Transverse colon (tissue), 4 donors: ENCODE measurements at regions not wholly inside any gene's neighbourhood (a gene's known extent, or its start where the extent isn't known, plus 50 kb on each side); places are given as distances from the start of the nearest gene placed in this dataset.

Experiments
- DNase-seq: peaks from one replicate; pipeline ENCODE4 v3.0.0-alpha.2; 2019
- H3K27ac ChIP-seq, 4 donors: fragments of 200-600 bp; sonication (generic); 2 replicates each; pipeline ENCODE4 v1.5.1; 2016 to 2018; ENCODE audit warnings: inconsistent platforms in 4 of 4
- H3K27me3 ChIP-seq: fragments of 200-600 bp; sonication (generic); 2 replicates; pipeline ENCODE4 v1.5.1; 2017; ENCODE audit warnings: inconsistent platforms
- H3K36me3 ChIP-seq, 4 donors: fragments of 200-600 bp; sonication (generic); 2 replicates each; pipeline ENCODE4 v1.5.1; 2017 to 2019; ENCODE audit warnings: inconsistent platforms in 4 of 4
- H3K4me1 ChIP-seq, 4 donors: fragments of 200-600 bp; sonication (generic); 2 replicates each; pipeline ENCODE4 v1.5.1; 2017 to 2020; ENCODE audit warnings: inconsistent platforms in 4 of 4
- H3K4me3 ChIP-seq, 4 donors: fragments of 200-600 bp; sonication (generic); 1 replicate in 1 of 4; 2 replicates in 3 of 4; pipeline versions ENCODE4 v1.5.1 to v1.6.1; 2017 to 2019; ENCODE audit warnings: inconsistent platforms in 4 of 4
- H3K9me3 ChIP-seq, 2 donors: fragments of 200-600 bp; sonication (generic); 2 replicates each; pipeline ENCODE4 v1.5.1; 2017 to 2019; ENCODE audit warnings: inconsistent platforms in 2 of 2
- EP300 ChIP-seq: sonication (generic); formaldehyde crosslinking; IDR thresholded peaks from one replicate; pipeline ENCODE4 v1.6.1; 2017; ENCODE audit warnings: antibody characterized with exemption, low read depth
- POLR2A ChIP-seq: fragments of 450-650 bp; IDR thresholded peaks from one replicate; pipeline ENCODE4 v1.6.1; 2016; ENCODE audit warnings: antibody characterized with exemption, mild to moderate bottlenecking, moderate library complexity
- POLR2AphosphoS5 ChIP-seq, 3 donors: sonication (generic); formaldehyde crosslinking; IDR thresholded peaks; one replicate each; pipeline ENCODE4 v1.6.1; 2016; ENCODE audit warnings: antibody characterized with exemption in 3 of 3
- WGBS, 2 donors: methylation state at CpG; one replicate each; pipeline ENCODE4 v1.1.5; 2018; ENCODE audit warnings: low coverage in 1 of 2; 5-methylcytosine and 5-hydroxymethylcytosine counted together
- in situ Hi-C, 4 donors: fragments of 200-750 bp; cut with MboI; loops; one replicate each; pipeline versions ENCODE4 v1.15.0 to v1.15.1; 2017; ENCODE audit warnings: low sequenced_read_pairs in 3 of 4, low pct_ligation_motif_present in 1 of 4, low pct_unique_long_range_greater_than_20kb in 1 of 4
- intact Hi-C: fragments of 100-400 bp; cut with DNase I; formaldehyde crosslinking; loops from one replicate; pipeline ENCODE4 v1.15.1; 2023; ENCODE audit warnings: low total_unique reads
- TF ChIP-seq, protein P1 (sequence below), 5 experiments: fragments of 200-600 bp in 3 of 5; fragments of 450-650 bp in 2 of 5; sonication (generic) in 3 of 5; IDR thresholded peaks; 1 replicate in 2 of 5; 2 replicates in 3 of 5; pipeline ENCODE4 v1.5.1; 2016 to 2017; ENCODE audit warnings: antibody characterized with exemption in 5 of 5, inconsistent platforms in 3 of 5, mild to moderate bottlenecking in 2 of 5, moderate library complexity in 1 of 5

DNA sequence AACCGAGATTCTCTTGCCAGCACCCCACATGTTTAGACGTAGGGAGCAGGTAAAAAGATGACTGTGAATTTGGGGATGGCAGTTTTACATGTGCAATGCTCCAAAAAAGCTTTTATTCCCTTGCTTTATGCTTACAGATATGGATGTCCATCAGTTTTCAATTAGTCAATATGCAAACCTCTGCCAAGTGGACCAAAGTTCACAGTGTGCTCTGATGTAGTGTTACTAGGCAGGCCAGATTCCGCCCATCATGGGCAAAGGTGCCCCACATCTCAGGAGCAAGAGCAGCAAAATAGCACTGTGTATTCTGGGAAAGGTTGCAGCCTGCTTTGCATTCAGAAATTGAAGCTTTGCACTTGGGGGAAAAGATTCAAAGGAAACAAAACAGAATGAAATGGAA is 329.7 kb upstream of the ZEB2 start:
- Histone ChIP-seq H3K27me3 (no peaks in the 10 kb centered on the region), H3K4me1 (no peaks in the 10 kb centered on the region), H3K36me3 (no peaks in the 10 kb centered on the region), H3K4me3 (no peak overlapping the region), H3K9me3 (no peaks in the 10 kb centered on the region), H3K27ac (no peak overlapping the region)
- in situ Hi-C loops: no loop called here
- intact Hi-C loops: no loop called here
- WGBS, 2 donors: 59 to 84% methylated on average over 2 to 3 of the region's 3 CpGs
- no peak for DNase-seq
- TF ChIP-seq, protein P1, sequence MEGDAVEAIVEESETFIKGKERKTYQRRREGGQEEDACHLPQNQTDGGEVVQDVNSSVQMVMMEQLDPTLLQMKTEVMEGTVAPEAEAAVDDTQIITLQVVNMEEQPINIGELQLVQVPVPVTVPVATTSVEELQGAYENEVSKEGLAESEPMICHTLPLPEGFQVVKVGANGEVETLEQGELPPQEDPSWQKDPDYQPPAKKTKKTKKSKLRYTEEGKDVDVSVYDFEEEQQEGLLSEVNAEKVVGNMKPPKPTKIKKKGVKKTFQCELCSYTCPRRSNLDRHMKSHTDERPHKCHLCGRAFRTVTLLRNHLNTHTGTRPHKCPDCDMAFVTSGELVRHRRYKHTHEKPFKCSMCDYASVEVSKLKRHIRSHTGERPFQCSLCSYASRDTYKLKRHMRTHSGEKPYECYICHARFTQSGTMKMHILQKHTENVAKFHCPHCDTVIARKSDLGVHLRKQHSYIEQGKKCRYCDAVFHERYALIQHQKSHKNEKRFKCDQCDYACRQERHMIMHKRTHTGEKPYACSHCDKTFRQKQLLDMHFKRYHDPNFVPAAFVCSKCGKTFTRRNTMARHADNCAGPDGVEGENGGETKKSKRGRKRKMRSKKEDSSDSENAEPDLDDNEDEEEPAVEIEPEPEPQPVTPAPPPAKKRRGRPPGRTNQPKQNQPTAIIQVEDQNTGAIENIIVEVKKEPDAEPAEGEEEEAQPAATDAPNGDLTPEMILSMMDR (IDR thresholded peaks at IDR 0.05): no peak
- TF ChIP-seq POLR2AphosphoS5 (IDR thresholded peaks at IDR 0.05): no peak
- TF ChIP-seq EP300: no peak
- TF ChIP-seq POLR2A: no peak

DNA sequence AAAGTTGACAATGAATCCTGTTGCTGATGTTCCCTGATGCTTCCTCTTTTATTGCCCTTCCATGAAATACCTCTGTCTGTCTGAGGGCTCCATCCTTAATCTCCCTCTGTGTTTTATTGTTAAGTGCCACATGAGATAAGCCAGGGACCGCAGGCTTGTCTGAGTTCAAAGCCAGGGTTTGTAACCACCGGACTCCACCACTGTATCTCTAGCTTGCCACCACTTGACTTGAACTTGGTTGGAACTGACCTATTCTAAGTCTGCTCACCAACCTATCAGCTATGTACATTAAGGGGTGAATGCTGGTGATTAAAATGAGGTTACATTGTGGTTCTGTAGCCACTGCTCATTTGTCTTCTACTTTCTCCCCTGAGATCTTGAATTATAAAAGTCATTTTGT is 328.5 kb upstream of the ZEB2 start:
- in situ Hi-C loops (no loop called here), intact Hi-C loops (no loop called here)
- H3K4me1 ChIP-seq: no peaks in the 10 kb centered on the region
- H3K27ac ChIP-seq: no peak overlapping the region
- no peaks in the 10 kb centered on the region for H3K9me3 ChIP-seq
- TF ChIP-seq EP300 (no peak), POLR2A (no peak), POLR2AphosphoS5 (IDR thresholded peaks at IDR 0.05) (no peak)
- TF ChIP-seq, protein P1 (IDR thresholded peaks at IDR 0.05): no peak
- 55 to 79% methylated on average over 2 of the region's 2 CpGs for WGBS, 2 donors
- DNase-seq: no peak
- no peaks in the 10 kb centered on the region for H3K27me3 ChIP-seq
- H3K4me3 ChIP-seq: no peak overlapping the region
- H3K36me3 ChIP-seq: no peaks in the 10 kb centered on the region

DNA sequence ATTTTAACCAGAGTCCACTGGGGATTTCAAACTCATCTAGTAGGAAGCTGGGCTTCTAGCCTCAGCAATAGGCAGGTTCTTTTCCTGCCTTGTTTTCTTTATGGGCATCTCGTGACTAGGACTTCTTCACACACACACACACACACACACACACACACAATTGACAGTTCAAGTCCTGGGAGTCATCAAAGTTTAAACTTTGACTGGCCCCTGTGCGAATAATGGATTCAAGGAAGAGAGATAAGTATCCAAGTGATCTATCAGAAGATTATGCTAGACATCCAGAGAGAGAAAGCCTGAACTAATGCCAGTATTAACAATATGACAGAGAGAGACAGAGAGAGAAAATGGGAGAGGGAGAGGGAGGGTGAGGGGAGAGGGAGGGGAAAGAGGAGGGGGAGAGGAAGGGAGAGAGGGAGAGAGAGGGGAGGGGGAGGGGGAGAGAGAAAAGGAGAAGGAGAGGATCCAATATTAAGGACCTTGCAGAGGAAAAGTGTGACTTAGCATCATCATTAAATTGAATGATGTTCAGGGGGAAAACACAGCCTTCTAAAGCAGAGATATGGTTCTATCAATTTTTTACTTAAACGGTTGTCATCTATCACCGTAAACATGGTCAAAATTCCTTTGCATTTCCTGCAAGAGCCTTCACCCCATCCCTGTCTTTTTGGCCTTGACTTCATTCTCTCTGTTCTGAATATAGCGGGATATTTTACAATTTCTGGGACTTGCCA is 327.6 kb upstream of the ZEB2 start:
- Histone ChIP-seq H3K4me1 (no peaks in the 10 kb centered on the region), H3K36me3 (no peaks in the 10 kb centered on the region), H3K27ac (no peak overlapping the region), H3K4me3 (no peak overlapping the region), H3K9me3 (no peaks in the 10 kb centered on the region), H3K27me3 (no peaks in the 10 kb centered on the region)
- no peak for TF ChIP-seq POLR2A
- TF ChIP-seq POLR2AphosphoS5 (IDR thresholded peaks at IDR 0.05): no peak
- TF ChIP-seq, protein P1 (IDR thresholded peaks at IDR 0.05): no peak
- no peak for TF ChIP-seq EP300
- WGBS, 2 donors: 71 to 79% methylated on average over 5 of the region's 5 CpGs
- no peak for DNase-seq
- intact Hi-C loops (no loop called here), in situ Hi-C loops (no loop called here)

DNA sequence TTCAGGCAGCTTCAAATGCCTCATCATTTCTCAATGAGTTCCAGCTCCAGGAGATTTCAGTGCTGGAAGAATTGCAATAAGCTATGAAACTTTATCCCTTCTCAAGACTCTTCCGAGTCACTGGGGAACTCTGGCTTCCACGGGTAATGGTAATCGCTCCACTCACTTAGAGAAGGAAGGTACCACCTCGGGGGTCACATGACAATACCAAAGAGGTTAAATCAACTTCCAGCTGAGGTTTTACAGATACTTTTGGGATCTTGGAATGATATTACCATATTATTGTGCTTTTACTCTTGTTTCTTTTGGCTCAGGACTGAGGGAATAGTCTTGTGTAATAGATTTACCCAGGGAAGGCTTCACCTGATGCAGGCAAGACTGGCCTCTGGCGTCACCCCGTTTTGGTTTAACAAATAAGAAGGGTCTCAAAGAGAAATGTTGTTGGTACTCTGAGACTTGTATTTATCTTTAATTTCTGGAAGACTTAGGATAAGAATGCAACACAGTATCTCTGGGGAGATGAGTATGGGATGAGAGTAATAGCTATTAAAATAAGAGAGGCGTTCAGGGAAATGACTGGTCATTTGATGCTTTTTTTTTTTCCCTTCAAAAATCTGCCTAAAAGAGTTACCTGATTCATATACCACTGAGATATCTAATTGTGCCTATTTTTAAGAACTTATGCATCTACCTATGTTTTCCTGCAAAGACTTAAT is 316.9 kb upstream of the ZEB2 start:
- no peaks in the 10 kb centered on the region for H3K36me3 ChIP-seq
- 85 to 96% methylated on average over 3 to 7 of the region's 7 CpGs for WGBS, 2 donors
- H3K9me3 ChIP-seq: no peaks in the 10 kb centered on the region
- intact Hi-C loops (no loop called here), in situ Hi-C loops (no loop called here)
- TF ChIP-seq POLR2A (no peak), EP300 (no peak), POLR2AphosphoS5 (IDR thresholded peaks at IDR 0.05) (no peak)
- TF ChIP-seq, protein P1 (IDR thresholded peaks at IDR 0.05): no peak
- H3K27ac ChIP-seq: no peak overlapping the region
- H3K27me3 ChIP-seq: no peaks in the 10 kb centered on the region
- H3K4me1 ChIP-seq: no peaks in the 10 kb centered on the region
- DNase-seq: no peak
- no peak overlapping the region for H3K4me3 ChIP-seq
